Thyroid gland (tissue), 4 donors: ENCODE measurements at regions not wholly inside any gene's neighbourhood (a gene's known extent, or its start where the extent isn't known, plus 50 kb on each side); places are given as distances from the start of the nearest gene placed in this dataset.

Experiments
- DNase-seq, 2 donors: peaks; one replicate each; pipeline ENCODE4 v3.0.0-alpha.2; 2019
- H3K27ac ChIP-seq, 3 donors: fragments of 200-600 bp; sonication (generic); 1 replicate in 2 of 3; 2 replicates in 1 of 3; pipeline ENCODE4 v1.5.1; 2016 to 2019; ENCODE audit warnings: mild to moderate bottlenecking in 1 of 3, moderate library complexity in 1 of 3
- H3K27me3 ChIP-seq: fragments of 200-600 bp; sonication (generic); one replicate; pipeline ENCODE4 v1.5.1; 2019
- H3K36me3 ChIP-seq, 2 donors: fragments of 200-600 bp; sonication (generic); one replicate each; pipeline ENCODE4 v1.5.1; 2016 to 2019
- H3K4me1 ChIP-seq, 2 donors: fragments of 200-600 bp; sonication (generic); one replicate each; pipeline ENCODE4 v1.5.1; 2017 to 2019
- H3K4me3 ChIP-seq, 3 donors: fragments of 200-600 bp; sonication (generic); replicated peaks in 1 of 3; 1 replicate in 2 of 3; 2 replicates in 1 of 3; pipeline ENCODE4 v1.5.1; 2016; ENCODE audit warnings: mild to moderate bottlenecking in 1 of 3
- H3K9me3 ChIP-seq: fragments of 200-600 bp; sonication (generic); one replicate; pipeline ENCODE4 v1.5.1; 2017
- POLR2A ChIP-seq, 2 donors: fragments of 450-650 bp; IDR thresholded peaks; one replicate each; pipeline ENCODE4 v1.6.1; 2017; ENCODE audit warnings: antibody characterized with exemption in 2 of 2, mild to moderate bottlenecking in 2 of 2, moderate library complexity in 1 of 2
- WGBS, 2 donors: methylation state at CpG; one replicate each; pipeline ENCODE4 v1.1.5; 2017; 5-methylcytosine and 5-hydroxymethylcytosine counted together
- intact Hi-C: fragments of 100-400 bp; cut with DNase I; formaldehyde crosslinking; loops from one replicate; pipeline ENCODE4 v1.15.1; 2023
- TF ChIP-seq, protein P1 (sequence below), 6 experiments: fragments of 200-600 bp in 3 of 6; fragments of 450-650 bp in 3 of 6; sonication (generic) in 3 of 6; IDR thresholded peaks; one replicate each; pipeline ENCODE4 v1.5.1; 2016 to 2019; ENCODE audit warnings: antibody characterized with exemption in 6 of 6, mild to moderate bottlenecking in 2 of 6, inconsistent platforms in 1 of 6, moderate library complexity in 1 of 6

DNA sequence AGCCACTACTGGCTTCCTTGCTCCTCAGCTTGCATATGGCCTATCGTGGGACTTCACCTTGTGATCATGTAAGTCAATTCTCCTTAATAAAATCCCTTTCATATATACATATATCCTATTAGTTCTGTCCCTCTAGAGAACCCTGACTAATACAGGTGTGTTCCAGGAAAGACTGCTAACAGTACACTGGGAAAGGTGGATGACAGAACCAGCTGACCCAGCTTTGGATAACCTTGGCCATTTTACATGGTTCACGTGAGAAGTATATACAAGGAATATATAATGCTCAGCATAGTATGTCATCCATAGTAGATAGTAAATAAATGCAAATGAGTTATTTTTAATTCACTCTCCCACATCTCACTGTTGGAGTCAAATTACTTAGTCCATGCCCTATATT lies 1003.5 kb downstream of the SORCS3 start:
- intact Hi-C loops: no loop called here
- Histone ChIP-seq H3K4me3 (no peak overlapping the region), H3K27ac (no peak overlapping the region), H3K4me1 (no peaks in the 10 kb centered on the region), H3K9me3 (no peaks in the 10 kb centered on the region), H3K27me3 (no peaks in the 10 kb centered on the region), H3K36me3 (no peaks in the 10 kb centered on the region)
- TF ChIP-seq, protein P1, sequence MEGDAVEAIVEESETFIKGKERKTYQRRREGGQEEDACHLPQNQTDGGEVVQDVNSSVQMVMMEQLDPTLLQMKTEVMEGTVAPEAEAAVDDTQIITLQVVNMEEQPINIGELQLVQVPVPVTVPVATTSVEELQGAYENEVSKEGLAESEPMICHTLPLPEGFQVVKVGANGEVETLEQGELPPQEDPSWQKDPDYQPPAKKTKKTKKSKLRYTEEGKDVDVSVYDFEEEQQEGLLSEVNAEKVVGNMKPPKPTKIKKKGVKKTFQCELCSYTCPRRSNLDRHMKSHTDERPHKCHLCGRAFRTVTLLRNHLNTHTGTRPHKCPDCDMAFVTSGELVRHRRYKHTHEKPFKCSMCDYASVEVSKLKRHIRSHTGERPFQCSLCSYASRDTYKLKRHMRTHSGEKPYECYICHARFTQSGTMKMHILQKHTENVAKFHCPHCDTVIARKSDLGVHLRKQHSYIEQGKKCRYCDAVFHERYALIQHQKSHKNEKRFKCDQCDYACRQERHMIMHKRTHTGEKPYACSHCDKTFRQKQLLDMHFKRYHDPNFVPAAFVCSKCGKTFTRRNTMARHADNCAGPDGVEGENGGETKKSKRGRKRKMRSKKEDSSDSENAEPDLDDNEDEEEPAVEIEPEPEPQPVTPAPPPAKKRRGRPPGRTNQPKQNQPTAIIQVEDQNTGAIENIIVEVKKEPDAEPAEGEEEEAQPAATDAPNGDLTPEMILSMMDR (IDR thresholded peaks at IDR 0.05): no peak
- no peak for TF ChIP-seq POLR2A (IDR thresholded peaks at IDR 0.05)
- 93 to 94% methylated on average over 2 of the region's 2 CpGs for WGBS, 2 donors
- DNase-seq: no peak

- intact Hi-C loops: no loop called here
- Histone ChIP-seq H3K4me1 (no peaks in the 10 kb centered on the region), H3K36me3 (no peaks in the 10 kb centered on the region), H3K9me3 (no peaks in the 10 kb centered on the region), H3K4me3 (no peak overlapping the region), H3K27ac (no peak overlapping the region), H3K27me3 (no peaks in the 10 kb centered on the region)
- no peak for DNase-seq
- 64 to 79% methylated on average over 4 of the region's 4 CpGs for WGBS, 2 donors
- TF ChIP-seq, protein P1 (IDR thresholded peaks at IDR 0.05): no peak
- TF ChIP-seq POLR2A (IDR thresholded peaks at IDR 0.05): no peak
These were observed 1003.0 kb downstream of the SORCS3 start for GRCh38 chr10:105644091-105644490.

DNA sequence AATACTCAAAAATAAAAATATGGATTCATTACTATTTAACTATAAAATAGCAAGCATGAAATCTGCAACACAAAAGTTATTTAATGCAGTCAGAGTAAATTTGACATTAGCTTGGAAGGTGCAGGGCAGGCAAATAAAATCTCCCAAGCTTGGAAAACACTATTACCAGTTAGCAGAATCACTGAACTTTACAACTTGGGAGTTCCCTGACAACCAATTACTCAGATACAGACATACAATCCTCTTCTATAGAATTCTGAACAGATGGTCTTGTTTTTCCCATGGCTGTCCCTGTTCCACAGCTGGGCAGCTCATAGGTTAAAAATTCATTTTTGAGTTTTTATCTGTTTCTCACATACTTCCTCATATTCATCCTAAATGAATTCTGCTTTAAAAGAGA lies 1002.6 kb downstream of the SORCS3 start:
- H3K27ac ChIP-seq: no peak overlapping the region
- no peak overlapping the region for H3K4me3 ChIP-seq
- intact Hi-C loops: no loop called here
- no peak for TF ChIP-seq POLR2A (IDR thresholded peaks at IDR 0.05)
- TF ChIP-seq, protein P1 (IDR thresholded peaks at IDR 0.05): no peak
- no peaks in the 10 kb centered on the region for H3K4me1 ChIP-seq
- H3K27me3 ChIP-seq: no peaks in the 10 kb centered on the region
- H3K9me3 ChIP-seq: no peaks in the 10 kb centered on the region
- DNase-seq: no peak
- no peaks in the 10 kb centered on the region for H3K36me3 ChIP-seq

- 85 to 90% methylated on average over 3 of the region's 3 CpGs for WGBS, 2 donors
- intact Hi-C loops: no loop called here
- H3K27ac ChIP-seq: no peak overlapping the region
These were observed 993.2 kb downstream of the SORCS3 start for GRCh38 chr10:105634281-105634680.

DNA sequence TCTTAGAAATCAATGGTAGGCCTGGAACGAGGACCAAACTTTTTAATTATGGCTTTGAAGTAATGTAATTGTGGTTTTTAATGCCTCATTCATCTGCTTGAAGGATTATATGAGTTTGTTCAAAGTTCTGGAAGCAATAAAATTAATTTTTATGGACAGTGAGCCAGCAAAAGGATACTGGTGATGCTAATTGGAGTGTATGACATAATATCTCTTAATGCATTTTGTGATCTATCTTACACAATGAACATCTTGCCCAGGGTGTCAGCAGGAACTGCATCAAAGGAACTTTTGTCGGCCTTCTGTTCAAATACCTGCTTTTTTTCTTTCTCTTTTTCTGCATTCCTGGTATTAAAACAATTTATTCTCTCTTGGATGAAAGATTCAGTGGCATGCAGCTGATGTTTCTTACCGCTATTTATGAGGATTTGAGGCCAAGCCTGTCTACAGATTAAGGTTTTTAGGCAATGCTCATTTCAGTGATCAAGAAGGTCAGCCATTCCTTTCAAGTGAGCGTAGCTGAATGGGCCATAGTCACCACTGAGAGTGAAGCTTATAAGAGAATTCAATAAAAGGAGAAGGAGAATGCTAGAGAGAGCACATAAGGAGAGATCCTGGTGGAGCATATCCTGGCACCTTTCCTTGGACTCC lies 974.8 kb downstream of the SORCS3 start:
- no peak for DNase-seq
- no peak for TF ChIP-seq POLR2A (IDR thresholded peaks at IDR 0.05)
- TF ChIP-seq, protein P1 (IDR thresholded peaks at IDR 0.05): no peak
- intact Hi-C loops: no loop called here
- 64 to 72% methylated on average over 4 of the region's 4 CpGs for WGBS, 2 donors
- H3K27me3 ChIP-seq: no peaks in the 10 kb centered on the region
- no peaks in the 10 kb centered on the region for H3K4me1 ChIP-seq
- H3K4me3 ChIP-seq: no peak overlapping the region
- H3K36me3 ChIP-seq: no peaks in the 10 kb centered on the region
- no peaks in the 10 kb centered on the region for H3K9me3 ChIP-seq
- no peak overlapping the region for H3K27ac ChIP-seq

More at GRCh38 chr10:105634281-105634680, 993.2 kb downstream of the SORCS3 start:
- no peaks in the 10 kb centered on the region for H3K36me3 ChIP-seq
- DNase-seq: no peak
- H3K9me3 ChIP-seq: no peaks in the 10 kb centered on the region
- no peaks in the 10 kb centered on the region for H3K4me1 ChIP-seq
- no peaks in the 10 kb centered on the region for H3K27me3 ChIP-seq
- H3K4me3 ChIP-seq: no peak overlapping the region
- TF ChIP-seq, protein P1 (IDR thresholded peaks at IDR 0.05): no peak
- TF ChIP-seq POLR2A (IDR thresholded peaks at IDR 0.05): no peak
